HEK293 (cell line): ENCODE measurements at regions not wholly inside any gene's neighbourhood (a gene's known extent, or its start where the extent isn't known, plus 50 kb on each side); places are given as distances from the start of the nearest gene placed in this dataset.

Source experiments
- BCL11A ChIP-seq: fragments of 450-650 bp; formaldehyde crosslinking; IDR thresholded peaks from 2 replicates; pipeline ENCODE4 v1.5.1; 2016; ENCODE audit warnings: low read depth, missing biosample characterization, missing genetic modification characterization
- HIC1 ChIP-seq: fragments of 450-650 bp; formaldehyde crosslinking; IDR thresholded peaks from 2 replicates; pipeline ENCODE4 v1.5.1; 2016; ENCODE audit warnings: missing biosample characterization, missing genetic modification characterization
- KLF16 ChIP-seq: fragments of 450-650 bp; formaldehyde crosslinking; IDR thresholded peaks from 2 replicates; pipeline ENCODE4 v1.5.1; 2017; ENCODE audit warnings: missing biosample characterization, missing genetic modification characterization
- ZBTB20 ChIP-seq: fragments of 450-650 bp; formaldehyde crosslinking; IDR thresholded peaks from 2 replicates; pipeline ENCODE4 v1.5.1; 2016; ENCODE audit warnings: missing biosample characterization, missing genetic modification characterization
- ZNF223 ChIP-seq: fragments of 450-650 bp; formaldehyde crosslinking; IDR thresholded peaks from 2 replicates; pipeline ENCODE4 v1.5.1; 2016; ENCODE audit warnings: missing biosample characterization, missing genetic modification characterization
- ZNF423 ChIP-seq: fragments of 450-650 bp; formaldehyde crosslinking; IDR thresholded peaks from 2 replicates; pipeline ENCODE4 v1.5.1; 2016; ENCODE audit warnings: missing biosample characterization, missing genetic modification characterization
- ZNF558 ChIP-seq: fragments of 450-650 bp; formaldehyde crosslinking; IDR thresholded peaks from 2 replicates; pipeline ENCODE4 v1.5.1; 2016; ENCODE audit warnings: missing biosample characterization, missing genetic modification characterization
- ZNF830 ChIP-seq: fragments of 450-650 bp; IDR thresholded peaks from 2 replicates; pipeline ENCODE4 v1.5.0; 2018; ENCODE audit warnings: missing biosample characterization, missing genetic modification characterization, low read depth, mild to moderate bottlenecking, moderate library complexity
- TF ChIP-seq, protein P1 (sequence below): fragments of 450-650 bp; formaldehyde crosslinking; IDR thresholded peaks from 2 replicates; pipeline ENCODE4 v1.5.1; 2016; ENCODE audit warnings: missing biosample characterization, missing genetic modification characterization
- TF ChIP-seq, protein P2 (sequence below): fragments of 450-650 bp; formaldehyde crosslinking; IDR thresholded peaks from 2 replicates; pipeline ENCODE4 v1.5.1; 2016; ENCODE audit warnings: missing biosample characterization, missing genetic modification characterization

GRCh38 chr16:62383941-62384340 lies 347.7 kb upstream of the CDH8 start:
- TF ChIP-seq ZNF830 = no peak
- TF ChIP-seq, protein P1, sequence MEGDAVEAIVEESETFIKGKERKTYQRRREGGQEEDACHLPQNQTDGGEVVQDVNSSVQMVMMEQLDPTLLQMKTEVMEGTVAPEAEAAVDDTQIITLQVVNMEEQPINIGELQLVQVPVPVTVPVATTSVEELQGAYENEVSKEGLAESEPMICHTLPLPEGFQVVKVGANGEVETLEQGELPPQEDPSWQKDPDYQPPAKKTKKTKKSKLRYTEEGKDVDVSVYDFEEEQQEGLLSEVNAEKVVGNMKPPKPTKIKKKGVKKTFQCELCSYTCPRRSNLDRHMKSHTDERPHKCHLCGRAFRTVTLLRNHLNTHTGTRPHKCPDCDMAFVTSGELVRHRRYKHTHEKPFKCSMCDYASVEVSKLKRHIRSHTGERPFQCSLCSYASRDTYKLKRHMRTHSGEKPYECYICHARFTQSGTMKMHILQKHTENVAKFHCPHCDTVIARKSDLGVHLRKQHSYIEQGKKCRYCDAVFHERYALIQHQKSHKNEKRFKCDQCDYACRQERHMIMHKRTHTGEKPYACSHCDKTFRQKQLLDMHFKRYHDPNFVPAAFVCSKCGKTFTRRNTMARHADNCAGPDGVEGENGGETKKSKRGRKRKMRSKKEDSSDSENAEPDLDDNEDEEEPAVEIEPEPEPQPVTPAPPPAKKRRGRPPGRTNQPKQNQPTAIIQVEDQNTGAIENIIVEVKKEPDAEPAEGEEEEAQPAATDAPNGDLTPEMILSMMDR (tag by site-specific recombination) = no peak
- no peak for TF ChIP-seq HIC1
- TF ChIP-seq ZNF423 = no peak
- TF ChIP-seq ZBTB20 (tag by site-specific recombination) = no peak
- no peak for TF ChIP-seq ZNF223
- no peak for TF ChIP-seq BCL11A
- TF ChIP-seq, protein P2, sequence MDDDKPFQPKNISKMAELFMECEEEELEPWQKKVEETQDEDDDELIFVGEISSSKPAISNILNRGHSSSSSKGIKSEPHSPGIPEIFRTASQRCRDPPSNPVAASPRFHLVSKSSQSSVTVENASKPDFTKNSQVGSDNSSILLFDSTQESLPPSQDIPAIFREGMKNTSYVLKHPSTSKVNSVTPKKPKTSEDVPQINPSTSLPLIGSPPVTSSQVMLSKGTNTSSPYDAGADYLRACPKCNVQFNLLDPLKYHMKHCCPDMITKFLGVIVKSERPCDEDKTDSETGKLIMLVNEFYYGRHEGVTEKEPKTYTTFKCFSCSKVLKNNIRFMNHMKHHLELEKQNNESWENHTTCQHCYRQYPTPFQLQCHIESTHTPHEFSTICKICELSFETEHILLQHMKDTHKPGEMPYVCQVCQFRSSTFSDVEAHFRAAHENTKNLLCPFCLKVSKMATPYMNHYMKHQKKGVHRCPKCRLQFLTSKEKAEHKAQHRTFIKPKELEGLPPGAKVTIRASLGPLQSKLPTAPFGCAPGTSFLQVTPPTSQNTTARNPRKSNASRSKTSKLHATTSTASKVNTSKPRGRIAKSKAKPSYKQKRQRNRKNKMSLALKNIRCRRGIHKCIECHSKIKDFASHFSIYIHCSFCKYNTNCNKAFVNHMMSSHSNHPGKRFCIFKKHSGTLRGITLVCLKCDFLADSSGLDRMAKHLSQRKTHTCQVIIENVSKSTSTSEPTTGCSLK (tag by site-specific recombination) = no peak
- no peak for TF ChIP-seq ZNF558 (tag by site-specific recombination)
- TF ChIP-seq KLF16 (tag by site-specific recombination) = no peak
